GM04503 (cell line): ENCODE measurements at regions not wholly inside any gene's neighbourhood (a gene's known extent, or its start where the extent isn't known, plus 50 kb on each side); places are given as distances from the start of the nearest gene placed in this dataset.

Experiments used
- DNase-seq: peaks from one replicate; pipeline ENCODE4 v3.0.0-alpha.2; 2012; ENCODE audit warnings: low read depth

DNA sequence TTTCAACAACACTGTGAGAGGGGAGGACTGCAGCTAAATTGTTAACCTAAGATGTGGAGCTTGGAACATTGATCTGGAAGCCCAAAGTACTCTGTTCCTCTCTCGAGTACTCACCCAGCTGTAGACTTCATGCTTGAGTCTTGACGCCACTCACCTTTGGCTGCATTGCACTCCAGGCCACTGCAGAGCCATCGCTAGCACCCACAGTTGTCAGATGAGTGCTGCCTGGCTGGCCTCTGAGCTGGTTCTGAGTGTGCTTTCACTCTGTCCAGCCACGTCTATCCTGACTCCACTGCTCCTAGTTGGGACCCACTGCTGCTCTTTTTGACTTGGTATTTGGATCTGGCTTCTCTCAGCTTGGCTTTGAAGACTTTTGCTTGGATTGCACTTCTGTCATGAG, 552.1 kb downstream of the DCDC2C start:
- DNase-seq: no peak

DNA sequence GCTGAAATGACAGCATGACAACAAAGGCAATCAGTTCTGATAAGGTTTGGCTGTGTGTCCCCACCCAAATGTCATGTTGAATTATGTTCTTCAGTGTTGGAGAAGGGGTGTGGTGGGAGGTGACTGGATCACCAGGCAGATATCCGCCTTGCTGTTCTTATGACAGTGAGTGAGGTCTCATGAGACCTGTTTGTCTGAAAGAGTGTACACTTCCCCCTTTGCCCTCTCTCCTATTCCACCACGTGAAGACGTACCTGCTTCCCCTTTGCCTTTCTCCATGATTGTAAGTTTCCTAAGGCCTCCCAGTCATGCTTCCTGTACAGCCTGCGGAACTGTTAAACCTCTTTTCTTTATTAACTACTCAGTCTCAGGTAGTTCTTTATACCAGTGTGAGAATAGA, 553.0 kb downstream of the DCDC2C start:
- DNase-seq: no peak

DNA sequence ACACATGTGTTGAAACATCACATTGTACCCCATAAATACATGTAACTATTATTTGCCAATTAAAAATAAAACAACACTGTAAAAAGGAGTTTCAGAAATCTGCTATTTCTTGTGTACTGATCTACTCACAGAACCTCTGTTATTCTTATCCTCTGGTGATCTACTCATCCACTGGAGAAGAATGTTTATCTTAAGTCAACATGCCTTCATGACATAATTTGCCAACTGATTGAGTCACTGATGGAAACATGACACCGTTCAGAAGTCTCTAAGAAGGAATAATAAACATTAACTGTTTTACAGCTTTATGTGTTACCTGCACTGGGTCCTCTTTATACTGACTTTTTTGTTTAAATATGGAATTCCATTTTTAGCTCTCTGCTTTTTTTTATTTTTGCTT, 555.2 kb downstream of the DCDC2C start:
- no peak for DNase-seq

DNA sequence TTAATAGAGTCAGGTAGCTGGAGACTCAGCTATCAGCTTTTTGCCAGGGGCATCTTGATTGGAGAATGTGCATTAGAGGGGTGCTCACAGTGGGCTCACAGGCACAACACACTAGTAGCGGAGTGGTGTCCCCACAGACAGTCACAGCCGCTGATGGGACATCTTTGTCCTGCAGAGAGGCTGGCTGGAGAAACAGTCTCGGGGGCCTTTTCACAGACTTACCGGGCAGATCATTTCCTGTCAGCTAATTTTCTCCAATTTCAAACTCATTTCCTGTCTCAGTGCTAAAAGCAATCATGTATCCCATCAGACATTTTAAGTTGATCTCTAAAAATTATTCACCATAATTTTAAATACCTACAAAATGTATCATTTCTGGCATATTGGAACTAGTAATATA, 562.6 kb downstream of the DCDC2C start:
- DNase-seq: no peak

DNA sequence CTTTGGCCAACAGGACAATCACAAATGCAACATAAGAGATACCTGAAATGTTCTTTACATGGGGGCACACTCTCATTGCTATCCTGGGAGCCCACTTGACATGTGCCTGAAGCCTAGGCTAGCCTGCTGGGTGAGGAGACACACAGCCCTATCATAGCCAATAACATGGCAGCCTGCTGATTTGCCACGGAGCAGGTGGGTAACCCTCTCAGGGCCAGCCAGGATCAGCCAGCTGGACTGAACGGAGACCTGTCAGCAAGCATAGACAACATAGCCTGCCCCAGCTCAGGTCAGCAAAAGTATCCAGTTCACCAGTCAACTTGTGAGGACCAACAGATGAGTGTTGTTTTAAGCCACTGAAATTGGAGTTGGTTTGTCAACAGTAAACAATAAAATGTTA, 566.5 kb downstream of the DCDC2C start:
- no peak for DNase-seq

DNA sequence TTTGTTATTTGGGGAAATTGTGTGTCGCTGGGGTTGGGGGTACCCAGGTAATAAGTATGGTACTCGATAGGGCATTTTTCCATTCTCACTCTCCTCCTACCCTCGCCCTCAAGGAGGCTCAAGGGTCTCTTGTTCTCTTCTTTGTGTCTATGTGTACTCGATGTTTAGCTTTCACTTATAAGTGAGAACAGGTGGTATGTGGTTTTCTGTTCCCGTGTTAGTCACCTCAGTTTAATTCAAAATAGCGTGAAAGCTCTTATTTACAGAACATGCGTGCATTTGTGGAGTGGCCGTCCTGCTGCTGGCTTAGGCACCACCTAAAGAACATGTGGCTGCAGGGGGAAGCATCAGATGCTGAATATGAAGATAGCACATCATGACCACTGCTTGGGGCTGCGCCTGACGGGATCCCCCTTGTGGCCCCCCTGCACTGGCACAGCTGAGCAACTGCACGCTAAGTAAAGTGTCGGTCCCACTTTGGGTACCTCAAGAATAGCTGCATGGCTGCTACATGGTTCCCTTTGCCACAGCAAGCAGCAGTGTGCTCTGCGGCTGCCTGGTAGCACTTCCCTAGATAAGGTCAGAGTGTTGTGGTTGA, 569.0 kb downstream of the DCDC2C start:
- no peak for DNase-seq

DNA sequence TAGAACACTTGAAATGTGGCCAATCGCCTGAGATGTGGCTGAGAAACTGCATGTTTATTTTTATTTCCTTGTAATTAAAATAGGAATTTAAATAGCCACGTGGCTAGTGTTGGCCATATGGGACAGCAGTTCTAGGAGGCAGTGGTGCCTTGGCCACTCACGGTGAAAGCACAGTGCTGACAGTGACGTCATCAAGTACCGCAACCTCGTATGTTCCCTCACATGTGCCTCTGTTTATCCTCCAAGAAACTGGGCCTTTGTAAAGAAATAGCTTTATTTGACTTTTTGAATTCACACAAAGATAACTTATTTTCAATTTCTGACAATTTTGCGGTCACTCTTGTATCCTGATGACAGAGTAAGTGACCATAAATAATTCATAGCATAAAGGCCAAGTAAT, 575.0 kb downstream of the DCDC2C start:
- no peak for DNase-seq

DNA sequence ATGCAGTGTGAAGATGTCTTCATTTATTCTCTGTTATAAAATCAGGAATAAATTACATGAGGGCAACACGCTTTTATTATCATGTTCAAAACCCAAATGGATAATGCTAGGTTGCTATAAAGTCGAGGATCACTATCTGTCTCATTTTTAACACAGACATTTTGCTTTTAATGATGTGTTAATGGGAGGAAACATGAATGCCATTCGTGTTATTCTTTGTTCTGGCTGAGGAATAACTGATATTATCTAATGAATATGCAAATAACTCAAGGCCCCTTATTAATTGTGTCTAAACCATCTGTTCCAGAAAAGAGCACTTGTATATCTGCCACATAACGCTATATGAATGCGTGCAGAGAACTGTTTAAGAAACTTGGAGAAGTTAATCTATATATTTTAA, 576.1 kb downstream of the DCDC2C start:
- DNase-seq: no peak

DNA sequence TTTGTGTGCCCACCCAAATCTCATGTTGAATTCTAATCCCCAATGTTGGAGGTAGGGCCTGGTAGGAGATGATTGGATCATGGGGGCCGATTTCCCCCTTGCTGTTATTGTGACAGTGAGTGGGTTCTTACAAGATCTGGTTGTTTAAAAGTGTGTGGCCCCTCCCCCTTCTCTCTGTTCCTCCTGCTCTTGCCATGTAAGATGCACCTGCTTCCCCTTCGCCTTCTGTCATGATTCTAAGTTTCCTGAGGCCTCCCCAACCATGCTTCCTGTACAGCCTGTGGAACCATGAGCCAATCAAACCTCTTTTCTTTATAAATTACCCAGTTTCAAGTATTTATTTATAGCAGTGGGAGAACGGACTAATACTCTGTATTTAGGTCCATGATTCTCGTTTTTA, 588.1 kb downstream of the DCDC2C start:
- no peak for DNase-seq

DNA sequence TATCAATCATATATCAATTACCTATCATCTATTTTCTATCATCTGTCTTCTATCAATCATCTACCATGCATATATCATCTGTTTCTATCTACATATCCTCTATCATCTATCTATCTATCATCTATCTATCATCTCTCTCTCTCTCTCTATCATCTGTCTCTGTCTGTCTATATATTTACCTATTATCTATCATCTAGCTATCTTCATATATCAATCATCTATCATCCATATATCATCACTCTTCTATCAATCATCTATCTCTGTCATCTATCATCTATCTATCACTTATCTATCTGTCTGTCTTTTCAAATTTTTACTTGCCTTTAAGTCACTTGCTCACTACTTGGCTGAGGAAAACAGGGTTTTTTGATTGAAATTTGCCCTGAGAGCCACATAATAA, 592.3 kb downstream of the DCDC2C start:
- DNase-seq: no peak

DNA sequence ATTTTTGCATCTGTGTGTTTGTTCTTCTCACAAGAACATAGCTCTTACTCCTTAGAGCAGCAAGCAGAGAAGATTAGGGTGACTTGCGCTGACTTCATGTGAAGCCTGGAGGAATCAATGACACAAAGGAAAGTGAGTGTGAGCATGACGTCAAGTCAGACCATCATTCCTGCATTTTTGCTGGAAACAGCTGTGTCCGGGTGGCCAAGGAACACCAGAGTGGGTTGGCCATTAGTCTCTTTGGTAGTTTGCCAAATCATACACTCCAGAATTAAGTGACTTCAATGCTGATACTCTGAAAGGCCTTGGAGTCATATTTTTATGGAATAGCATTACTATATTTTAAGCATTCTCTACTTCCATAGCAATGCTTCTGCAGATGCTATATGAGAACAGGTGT, 597.2 kb downstream of the DCDC2C start:
- no peak for DNase-seq

DNA sequence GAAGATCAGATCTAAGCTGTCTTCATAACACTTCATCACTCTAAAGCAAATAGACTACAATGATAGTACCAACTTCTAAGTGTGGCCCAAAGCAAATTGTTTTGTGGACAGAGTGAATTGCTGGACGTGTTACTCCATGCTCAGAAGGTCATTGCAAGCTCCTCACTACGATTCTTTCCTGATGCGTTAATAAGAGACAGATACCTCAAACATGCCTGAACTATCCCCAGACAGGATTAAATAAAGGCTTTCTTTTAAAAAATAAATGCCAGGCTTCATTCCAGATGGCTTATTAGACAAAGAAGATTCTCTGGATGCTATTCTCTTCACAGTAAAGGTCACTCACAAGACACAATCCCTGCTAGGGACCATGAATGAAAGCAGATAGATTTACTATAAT, 621.2 kb downstream of the DCDC2C start:
- DNase-seq: no peak

DNA sequence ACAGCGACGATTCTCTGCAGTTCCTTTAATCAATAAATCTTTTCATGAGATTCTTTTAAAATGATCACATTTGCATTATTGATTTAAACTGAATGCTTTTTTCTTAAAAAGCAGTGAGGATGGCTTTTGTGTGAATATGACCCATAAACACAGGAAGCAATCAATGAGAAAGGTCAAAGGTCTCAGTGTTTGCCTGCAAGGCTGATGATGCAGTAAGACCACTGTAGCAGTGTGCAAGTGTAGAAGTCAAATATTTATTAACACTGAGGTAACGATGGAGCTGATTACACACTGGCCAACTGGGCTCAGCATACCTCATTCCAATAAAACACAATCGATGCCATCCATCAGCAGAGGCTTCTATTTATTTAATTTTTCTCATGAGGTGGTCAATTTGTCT, 633.5 kb downstream of the DCDC2C start:
- no peak for DNase-seq

DNA sequence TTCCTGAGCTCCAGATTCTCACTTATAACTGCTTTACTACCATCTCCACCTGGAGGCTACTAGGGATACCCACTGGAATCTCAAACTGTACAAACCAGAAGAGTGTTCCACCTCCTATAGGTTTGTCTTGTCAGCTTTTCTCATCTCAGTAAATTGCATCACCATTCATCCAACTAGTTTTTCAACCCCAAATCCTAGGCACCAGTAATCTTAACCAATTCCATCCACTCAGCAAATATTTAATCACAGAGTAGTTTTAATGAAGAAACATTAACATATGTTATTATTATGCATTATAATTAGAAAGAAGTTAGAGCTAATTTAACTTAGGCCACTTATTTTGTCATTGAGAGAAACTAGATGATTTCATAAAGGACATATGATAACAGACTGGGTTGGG, 635.0 kb downstream of the DCDC2C start:
- no peak for DNase-seq

DNA sequence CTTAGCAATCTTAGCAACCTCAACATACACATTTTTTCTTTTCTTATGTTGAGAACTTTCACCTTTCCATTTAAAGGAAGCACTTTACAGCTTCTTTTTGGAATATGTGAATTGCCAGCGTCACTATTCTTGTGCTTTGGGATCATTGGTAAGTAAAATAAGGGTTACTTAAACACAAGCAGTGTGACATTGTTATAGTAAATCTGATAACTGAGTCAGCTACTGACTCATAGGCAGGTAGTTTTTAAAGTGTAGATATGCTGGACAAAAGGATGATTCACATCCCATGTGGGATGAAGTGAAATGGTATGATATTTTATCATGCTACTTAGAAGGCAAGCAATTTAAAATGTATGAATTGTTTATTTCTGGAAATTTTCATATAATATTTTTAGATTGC, 637.2 kb downstream of the DCDC2C start:
- no peak for DNase-seq

DNA sequence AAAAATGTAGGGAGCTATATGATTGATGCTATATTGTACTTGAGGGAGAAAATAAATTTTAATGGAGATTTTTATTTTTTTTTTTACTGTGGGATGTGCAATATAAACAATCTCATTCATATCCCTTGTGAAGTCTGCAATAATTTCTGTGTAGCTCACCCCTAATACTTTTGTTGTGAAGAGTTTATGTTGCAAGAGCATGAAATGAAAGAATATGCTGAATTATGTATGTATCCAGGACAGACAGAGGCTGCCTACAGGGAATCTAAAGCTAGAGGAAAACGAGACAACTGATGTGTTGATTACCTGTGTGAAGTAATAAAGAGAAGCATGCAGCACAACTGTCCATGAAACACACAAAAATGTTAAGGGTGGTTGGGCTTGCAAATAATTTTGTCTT, 643.3 kb downstream of the DCDC2C start:
- no peak for DNase-seq

DNA sequence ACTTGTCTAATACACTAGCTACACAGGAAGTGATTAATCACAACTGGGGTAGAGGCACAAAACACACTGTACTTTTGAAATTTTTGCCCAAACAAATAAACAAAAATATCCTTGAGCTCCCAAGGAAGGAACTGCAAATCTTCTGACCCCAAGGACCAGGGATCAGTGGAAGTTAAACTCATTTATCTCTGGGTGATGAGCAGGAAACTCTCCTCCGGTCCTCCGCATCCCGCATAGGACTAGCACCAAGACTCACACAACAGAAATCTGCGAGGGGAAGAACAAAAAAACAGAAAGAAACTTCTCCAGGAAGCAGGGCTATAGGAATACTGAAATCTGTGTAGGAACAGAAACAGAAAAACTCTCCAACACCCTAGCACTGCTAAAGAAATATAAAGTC, 650.3 kb downstream of the DCDC2C start:
- no peak for DNase-seq

DNA sequence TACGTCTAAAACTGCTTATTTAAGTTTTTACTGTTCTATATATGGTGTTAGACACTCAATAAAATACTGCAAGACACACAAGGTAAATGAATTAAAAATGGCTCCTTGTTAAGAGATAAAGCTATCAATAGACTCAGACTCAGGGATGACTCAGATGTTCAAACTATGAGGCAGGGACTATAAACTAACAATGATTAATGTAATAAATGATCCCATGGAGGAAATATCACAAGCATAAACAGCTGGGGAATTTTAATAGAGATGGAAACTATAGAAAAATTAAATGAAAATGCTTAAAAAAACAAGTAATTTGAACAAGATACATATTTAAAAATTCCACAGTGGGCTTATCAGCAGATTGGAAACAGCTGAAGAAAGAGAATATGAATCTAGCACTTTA, 650.8 kb downstream of the DCDC2C start:
- no peak for DNase-seq

DNA sequence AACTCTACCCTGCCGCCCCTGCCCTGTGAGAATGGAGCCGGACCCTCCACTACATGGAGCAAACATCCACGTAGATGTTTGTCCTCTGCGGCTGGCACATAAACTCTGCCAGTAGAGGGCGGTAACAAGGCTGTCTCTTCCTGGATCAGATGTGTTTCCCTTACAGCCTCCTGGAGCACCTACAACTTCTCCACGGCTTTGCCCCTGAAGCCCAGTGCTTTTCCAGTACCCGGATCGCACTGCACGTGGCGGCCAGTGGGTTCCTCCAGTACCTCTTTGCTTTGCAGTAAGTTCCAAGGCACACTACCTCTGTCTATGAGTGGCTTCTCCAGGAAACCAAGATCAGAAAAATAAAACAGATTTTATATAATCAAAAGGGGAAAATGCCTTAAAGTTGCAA, 651.3 kb downstream of the DCDC2C start:
- no peak for DNase-seq

DNA sequence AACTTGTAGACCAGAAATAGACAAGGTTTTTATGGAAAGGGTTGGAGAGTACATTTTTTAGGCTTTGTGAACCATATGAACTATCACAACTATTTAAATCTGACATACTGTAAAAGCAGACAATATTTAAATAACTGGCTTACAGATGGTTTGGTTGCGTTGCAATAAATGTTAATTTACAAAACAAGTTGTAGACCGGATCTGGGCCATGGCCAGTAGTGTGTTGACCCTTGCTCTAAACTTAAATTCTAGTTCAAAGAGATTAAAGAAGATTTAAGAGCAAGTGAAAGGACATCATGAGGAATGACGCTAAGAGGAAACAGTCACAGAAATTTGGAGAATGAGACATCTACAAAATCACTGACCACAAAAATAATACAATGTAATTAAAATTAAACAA, 652.7 kb downstream of the DCDC2C start:
- no peak for DNase-seq

DNA sequence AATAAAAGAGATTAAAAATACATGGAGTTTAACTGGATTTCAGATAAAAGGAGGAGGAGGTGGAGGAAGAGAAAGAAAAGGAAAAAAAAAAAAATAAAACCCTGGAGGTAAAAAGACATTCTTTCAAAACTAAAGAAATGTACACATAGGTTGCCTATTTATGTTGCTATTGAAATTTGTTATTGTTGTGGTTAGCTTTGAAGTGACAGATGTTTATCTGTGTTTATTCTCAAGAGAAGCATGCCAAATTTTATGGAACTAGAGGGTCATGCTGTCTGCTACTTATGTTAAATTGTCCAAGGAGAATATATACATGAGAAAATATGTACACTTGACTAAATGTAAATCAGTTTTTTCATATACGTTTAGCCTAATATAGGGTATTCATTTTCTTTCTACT, 653.2 kb downstream of the DCDC2C start:
- no peak for DNase-seq

DNA sequence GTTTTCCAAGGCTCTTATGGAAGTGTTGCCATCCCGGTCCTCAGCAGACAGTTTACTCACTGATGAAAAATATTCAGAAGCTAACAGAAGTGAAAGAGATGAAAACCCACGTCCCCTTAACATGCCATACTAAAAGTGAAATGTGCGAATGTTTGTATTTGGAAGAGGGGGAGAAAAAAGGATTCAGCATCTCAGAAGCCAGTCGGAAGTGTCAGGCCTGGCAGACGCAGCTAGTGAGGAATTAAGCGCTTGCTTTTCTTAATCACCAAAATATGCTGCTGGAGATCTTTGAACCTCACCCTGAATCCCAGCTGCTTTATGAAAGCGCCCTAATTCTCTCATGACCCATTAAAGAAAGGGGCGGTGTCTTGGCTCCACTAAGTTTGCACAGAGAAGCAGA, 653.7 kb downstream of the DCDC2C start:
- no peak for DNase-seq

DNA sequence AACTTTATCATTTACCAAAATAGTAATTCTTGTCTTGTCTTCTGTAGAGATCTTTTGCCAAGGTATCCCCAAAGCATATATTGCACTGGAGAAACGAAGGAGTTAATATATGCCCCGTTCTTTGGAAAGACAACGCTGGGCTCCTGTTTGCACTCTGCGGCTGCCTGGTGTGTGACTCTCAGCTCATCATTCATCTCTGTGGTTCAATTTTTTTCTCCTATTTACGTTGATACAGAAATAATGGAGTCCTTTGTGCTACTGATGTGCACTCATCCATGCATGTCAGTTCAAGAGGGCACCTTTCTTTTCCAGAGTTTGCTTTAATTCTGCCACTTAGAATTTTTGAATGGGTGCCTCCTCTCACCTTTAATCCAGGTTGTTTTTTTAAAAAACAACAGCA, 655.5 kb downstream of the DCDC2C start:
- DNase-seq: no peak

DNA sequence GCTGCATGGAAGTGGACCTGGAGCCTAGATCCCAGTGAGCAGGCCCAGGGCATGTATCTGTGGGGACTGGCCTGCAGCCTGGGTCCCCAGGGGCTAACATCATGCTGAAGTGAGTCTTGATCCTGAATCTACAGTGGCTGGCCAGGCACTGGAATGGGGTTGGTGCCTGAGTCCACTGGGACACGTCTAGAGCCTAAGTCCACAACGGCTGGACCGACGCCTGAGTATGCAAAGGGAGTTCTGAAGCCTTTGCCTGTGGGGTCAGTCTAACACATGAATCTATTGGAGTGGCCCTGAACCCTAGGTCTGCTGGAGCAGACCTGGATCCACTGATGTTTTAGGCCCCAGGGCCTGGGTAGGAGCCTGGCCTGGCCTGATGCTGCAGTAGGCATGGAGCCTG, 665.5 kb downstream of the DCDC2C start:
- DNase-seq: no peak

DNA sequence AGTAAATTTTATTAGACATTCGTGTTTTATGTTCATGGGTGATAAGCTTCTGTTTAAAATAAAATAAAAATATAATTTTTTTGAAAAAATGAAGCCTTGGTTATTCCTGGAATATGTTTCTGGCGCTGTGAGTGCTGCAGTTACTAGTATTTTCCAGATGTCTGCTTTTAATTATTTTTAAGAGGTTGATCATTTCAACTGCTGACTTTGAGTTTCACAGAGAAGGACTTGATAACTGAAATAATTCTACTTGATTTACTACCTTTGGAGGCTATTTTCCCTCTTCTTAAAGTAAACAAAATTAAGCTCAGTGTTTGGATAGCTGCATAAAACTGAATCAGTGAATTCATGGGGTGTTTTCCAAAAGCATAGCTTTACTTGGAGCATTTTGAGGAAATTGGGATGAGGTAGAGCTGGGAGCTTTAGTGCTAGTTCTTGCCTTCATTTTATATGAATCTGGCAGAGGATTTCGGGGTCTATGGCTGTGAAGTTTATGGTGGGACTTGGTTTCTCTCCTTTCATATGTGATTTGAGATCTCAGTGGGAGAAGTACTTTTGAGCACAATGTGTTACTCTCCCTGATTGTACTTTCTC, 666.5 kb downstream of the DCDC2C start:
- DNase-seq: no peak
